ENCODE measurements at regions not wholly inside any gene's neighbourhood (a gene's known extent, or its start where the extent isn't known, plus 50 kb on each side); places are given as distances from the start of the nearest gene placed in this dataset.

- no peak overlapping the region for H3K23ac ChIP-seq (ENCODE audit: insufficient read length, low read depth, low read length)
- H3K4me3 Mint-ChIP-seq = no peak overlapping the region
- peaks cover 0 to 4% of the 10 kb centered on the region in 2 experiments; a peak in 2 of 5 replicates for H3K9me3 Mint-ChIP-seq
- no peak overlapping the region for H3K14ac ChIP-seq (ENCODE audit: insufficient read depth, low read length)
- H3K79me1 ChIP-seq (ENCODE audit: insufficient read depth, low read depth, low read length, poor library complexity, severe bottlenecking) = no peaks in the 10 kb centered on the region
- H2AK5ac ChIP-seq (ENCODE audit: insufficient read length, low read length) = no peak overlapping the region
- DNase-seq = no peak
- no peak overlapping the region for H3T11ph ChIP-seq (ENCODE audit: low read length)
- H3K27ac Mint-ChIP-seq = peak overlapping the region in 1 of 3 experiments; percentile 71; a peak in 2 of 7 replicates
- no peak overlapping the region for H3K9ac ChIP-seq (ENCODE audit: extremely low read depth, insufficient read length, low read length)
- H4K91ac ChIP-seq (ENCODE audit: insufficient read length, low read depth, low read length) = no peak overlapping the region
- H4K20me1 ChIP-seq (ENCODE audit: control insufficient read depth, insufficient read depth, insufficient read length) = no peaks in the 10 kb centered on the region
- no peak overlapping the region for H2BK5ac ChIP-seq (ENCODE audit: insufficient read length, low read length)
- no CpG with 5 or more reads among the region's 1 CpG for WGBS (ENCODE audit: extremely low coverage, insufficient read length, low lambda C conversion rate)
- no peak overlapping the region for H2BK20ac ChIP-seq (ENCODE audit: low read depth, low read length, poor library complexity, severe bottlenecking)
- H3K9me3 ChIP-seq (ENCODE audit: control insufficient read depth, low read depth, low read length) = no peaks in the 10 kb centered on the region
- no peak overlapping the region for H3K18ac ChIP-seq (ENCODE audit: insufficient read length, low read depth, low read length)
- peaks cover 1% of the 10 kb centered on the region; the same call in 1 of the 2 replicates for H3K79me2 ChIP-seq (ENCODE audit: insufficient read depth, low read length)
- no peak overlapping the region for H4K8ac ChIP-seq (replicated peaks; ENCODE audit: insufficient read length, low read depth, low read length)
- H4K5ac ChIP-seq (ENCODE audit: insufficient read length, low read depth, low read length) = no peak overlapping the region
- H2BK120ac ChIP-seq (ENCODE audit: low read depth, low read length, poor library complexity, severe bottlenecking) = no peak overlapping the region
- H2BK12ac ChIP-seq (ENCODE audit: insufficient read length, low read depth, low read length) = no peak overlapping the region
- no peak for TF ChIP-seq CTCF (conservative IDR thresholded peaks at IDR 0.05)
- H3K27ac ChIP-seq (ENCODE audit: insufficient read length, low read depth, low read length) = no peak overlapping the region
- no peak overlapping the region for H3K4me2 ChIP-seq (ENCODE audit: insufficient read depth, insufficient read length, low read length)
- H3K23me2 ChIP-seq (ENCODE audit: insufficient read length, low read depth, low read length, poor library complexity, severe bottlenecking) = no peaks in the 10 kb centered on the region
- no peak overlapping the region for H3K56ac ChIP-seq (ENCODE audit: insufficient read length, low read depth, low read length)
- H3K4me1 ChIP-seq (ENCODE audit: insufficient read depth, low read length) = no peaks in the 10 kb centered on the region
- H3K27me3 Mint-ChIP-seq (ENCODE audit: low read depth) = peaks cover 4% of the 10 kb centered on the region; the same call in 1 of the 2 replicates
- H3K4me1 Mint-ChIP-seq = peaks cover 2 to 16% of the 10 kb centered on the region in 2 experiments; a peak in 2 of 4 replicates
- no peak overlapping the region for H3K4ac ChIP-seq (ENCODE audit: low read depth, low read length)
- H3K36me3 Mint-ChIP-seq (ENCODE audit: insufficient read depth in 1 of 3, low read depth in 3 of 3) = peaks cover 0 to 4% (median 2%) of the 10 kb centered on the region in 3 experiments; a peak in 4 of 7 replicates
- H3K27me3 ChIP-seq (ENCODE audit: insufficient read depth, low read length) = no peaks in the 10 kb centered on the region
- H2BK15ac ChIP-seq (ENCODE audit: low read depth, low read length) = no peak overlapping the region
- H2AFZ ChIP-seq (ENCODE audit: low read length) = no peak overlapping the region
These were observed 378.1 kb downstream of the AACS start for GRCh38 chr12:125443341-125443740.

Measured in H9 (cell line).